ENCODE measurements at regions not wholly inside any gene's neighbourhood (a gene's known extent, or its start where the extent isn't known, plus 50 kb on each side); places are given as distances from the start of the nearest gene placed in this dataset.
A peak's percentile ranks its signal among the peaks of the same experiment; 100 is the strongest.
"Not testable (repeated sequence)": the region's sequence is repeated elsewhere in the genome, so short reads cannot be mapped to it uniquely, and the experiment has no call there.

DNA sequence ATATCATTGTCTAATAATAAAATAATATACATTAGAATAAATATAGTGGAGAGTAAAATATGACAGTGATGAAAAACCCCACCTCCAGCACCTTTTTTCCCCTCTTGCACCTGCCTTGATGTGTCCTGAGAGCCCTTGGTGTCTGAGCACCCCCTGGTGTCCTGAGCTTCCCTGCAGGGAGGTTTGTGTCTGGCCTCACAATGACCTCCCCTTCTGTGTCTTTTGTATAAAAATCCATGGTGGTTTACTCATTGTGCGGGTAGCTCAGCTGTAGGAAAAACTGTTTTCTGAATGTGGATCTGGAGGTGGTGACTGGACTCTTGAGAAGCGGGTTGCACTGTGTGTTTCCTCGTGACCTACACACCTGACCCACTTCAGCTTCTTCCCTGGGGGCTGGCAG lies 636.9 kb downstream of the TMEM121 start:
- no peaks in the 10 kb centered on the region for H3K9me3 ChIP-seq
- no peaks in the 10 kb centered on the region for H3K36me3 ChIP-seq (ENCODE audit: low read depth)
- intact Hi-C loops (cut with DNase I, micrococcal nuclease): no loop called here
- ATAC-seq (no peak), DNase-seq (no peak)
- H3K4me3 ChIP-seq: no peak overlapping the region
- H3K4me1 ChIP-seq (ENCODE audit: low read depth): no peaks in the 10 kb centered on the region
- TF ChIP-seq, protein P1, sequence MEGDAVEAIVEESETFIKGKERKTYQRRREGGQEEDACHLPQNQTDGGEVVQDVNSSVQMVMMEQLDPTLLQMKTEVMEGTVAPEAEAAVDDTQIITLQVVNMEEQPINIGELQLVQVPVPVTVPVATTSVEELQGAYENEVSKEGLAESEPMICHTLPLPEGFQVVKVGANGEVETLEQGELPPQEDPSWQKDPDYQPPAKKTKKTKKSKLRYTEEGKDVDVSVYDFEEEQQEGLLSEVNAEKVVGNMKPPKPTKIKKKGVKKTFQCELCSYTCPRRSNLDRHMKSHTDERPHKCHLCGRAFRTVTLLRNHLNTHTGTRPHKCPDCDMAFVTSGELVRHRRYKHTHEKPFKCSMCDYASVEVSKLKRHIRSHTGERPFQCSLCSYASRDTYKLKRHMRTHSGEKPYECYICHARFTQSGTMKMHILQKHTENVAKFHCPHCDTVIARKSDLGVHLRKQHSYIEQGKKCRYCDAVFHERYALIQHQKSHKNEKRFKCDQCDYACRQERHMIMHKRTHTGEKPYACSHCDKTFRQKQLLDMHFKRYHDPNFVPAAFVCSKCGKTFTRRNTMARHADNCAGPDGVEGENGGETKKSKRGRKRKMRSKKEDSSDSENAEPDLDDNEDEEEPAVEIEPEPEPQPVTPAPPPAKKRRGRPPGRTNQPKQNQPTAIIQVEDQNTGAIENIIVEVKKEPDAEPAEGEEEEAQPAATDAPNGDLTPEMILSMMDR (IDR thresholded peaks at IDR 0.05): no peak

DNA sequence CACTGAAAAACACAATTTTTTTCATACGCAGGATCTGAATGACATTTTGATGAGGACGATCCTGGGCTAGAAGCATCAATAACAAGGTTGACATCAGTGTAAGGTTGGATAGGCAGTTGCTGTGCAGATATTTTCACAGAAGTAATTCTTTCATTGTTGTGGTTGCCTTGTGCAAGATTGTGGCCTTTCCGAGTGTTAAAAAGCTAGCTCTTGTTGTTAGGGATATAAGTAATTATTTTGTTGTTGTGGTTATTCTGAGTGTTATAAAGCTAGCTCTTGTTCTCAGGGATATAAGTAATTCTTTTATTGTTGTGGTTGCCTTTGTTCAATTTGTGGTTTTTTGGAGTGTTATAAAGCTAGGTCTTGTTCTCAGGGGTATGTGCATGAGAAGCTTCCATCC lies 637.4 kb downstream of the TMEM121 start:
- H3K4me3 ChIP-seq; H3K4me1 ChIP-seq (ENCODE audit: low read depth); DNase-seq; ATAC-seq; H3K9me3 ChIP-seq; H3K36me3 ChIP-seq (ENCODE audit: low read depth); intact Hi-C loops (cut with DNase I, micrococcal nuclease): not testable (repeated sequence)

DNA sequence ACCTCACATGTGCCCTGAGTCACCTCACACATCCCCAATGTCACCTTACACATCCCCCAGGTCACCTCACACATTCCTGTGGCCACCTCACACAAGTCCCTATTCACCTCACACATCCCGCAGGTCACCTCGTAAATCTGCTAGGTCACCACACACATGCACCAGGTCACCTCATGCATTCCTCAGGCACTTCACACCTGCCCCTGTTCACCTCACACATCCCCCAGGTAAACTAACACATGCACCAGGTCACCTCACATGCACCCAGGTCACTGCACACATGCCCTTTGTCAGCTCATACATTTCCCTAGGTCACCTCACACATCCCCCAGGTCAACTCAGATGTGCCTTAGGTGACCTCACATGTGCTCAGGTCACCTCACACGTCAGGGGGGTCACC lies 639.8 kb downstream of the TMEM121 start:
- Histone ChIP-seq H3K4me3 (no peak overlapping the region), H3K9me3 (no peaks in the 10 kb centered on the region), H3K4me1 (ENCODE audit: low read depth) (no peaks in the 10 kb centered on the region), H3K36me3 (ENCODE audit: low read depth) (no peaks in the 10 kb centered on the region)
- ATAC-seq: no peak
- no peak for DNase-seq
- intact Hi-C loops (cut with DNase I, micrococcal nuclease): no loop called here
- TF ChIP-seq, protein P1 (IDR thresholded peaks at IDR 0.05): no peak

DNA sequence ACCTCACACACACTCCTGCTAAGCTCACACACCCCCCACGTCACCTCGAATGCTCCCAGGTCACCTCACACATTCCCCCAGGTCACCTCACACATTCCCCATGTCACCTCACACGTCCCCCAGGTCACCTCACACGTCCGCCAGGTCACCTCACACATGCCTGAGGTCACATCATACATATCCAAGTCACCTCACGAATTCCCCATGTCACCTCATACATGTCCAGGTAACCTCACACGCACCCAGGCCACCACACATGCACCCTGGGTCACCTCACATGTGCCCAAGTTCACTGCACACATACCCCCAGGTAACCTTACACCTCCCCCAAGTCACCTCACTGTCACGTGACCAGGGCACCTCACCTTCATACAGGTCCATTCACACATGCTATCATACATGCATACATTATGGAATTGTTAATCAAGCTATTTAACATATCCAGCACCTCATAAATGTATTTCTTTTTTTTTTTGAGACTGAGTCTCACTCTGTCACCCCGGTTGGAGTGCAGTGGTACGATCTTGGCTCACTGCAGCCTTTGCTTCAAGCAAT lies 640.3 kb downstream of the TMEM121 start:
- intact Hi-C loops (cut with DNase I, micrococcal nuclease): no loop called here
- TF ChIP-seq, protein P1 (IDR thresholded peaks at IDR 0.05): no peak
- no peak for ATAC-seq

DNA sequence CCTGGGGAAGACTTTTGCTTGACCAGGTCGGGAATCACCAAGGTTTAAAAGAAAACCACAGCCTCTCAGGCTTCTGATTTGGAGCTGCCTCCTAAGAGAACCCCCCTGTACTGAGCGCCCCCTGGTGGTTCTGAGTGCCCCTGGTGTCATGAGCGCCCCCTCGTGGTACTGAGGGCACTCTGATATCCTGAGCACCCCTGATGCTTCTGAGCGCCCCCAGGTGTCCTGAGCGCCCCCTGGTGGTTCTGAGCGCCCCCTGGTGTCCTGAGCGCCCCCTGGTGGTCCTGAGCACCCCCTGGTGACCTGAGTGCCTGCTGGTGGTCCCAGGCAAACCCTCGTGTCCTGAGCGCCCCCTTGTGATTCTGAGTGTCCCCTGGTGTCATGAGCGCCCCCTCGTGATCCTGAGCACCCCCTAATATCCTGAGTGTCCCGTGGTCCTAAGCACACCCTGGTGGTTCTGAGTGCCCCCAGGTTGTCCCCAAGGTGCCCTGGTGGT lies 643.8 kb downstream of the TMEM121 start:
- H3K36me3 ChIP-seq (ENCODE audit: low read depth); H3K4me1 ChIP-seq (ENCODE audit: low read depth); intact Hi-C loops (cut with DNase I, micrococcal nuclease); H3K4me3 ChIP-seq; H3K9me3 ChIP-seq; ATAC-seq: not testable (repeated sequence)
- DNase-seq: peak in 2 of 3 donors; percentile 19 to 45
- TF ChIP-seq, protein P1 (IDR thresholded peaks at IDR 0.05): peak; percentile 11

More for the DNA sequence above, 640.3 kb downstream of the TMEM121 start:
- Histone ChIP-seq H3K4me3 (no peak overlapping the region), H3K36me3 (ENCODE audit: low read depth) (no peaks in the 10 kb centered on the region), H3K9me3 (no peaks in the 10 kb centered on the region), H3K4me1 (ENCODE audit: low read depth) (no peaks in the 10 kb centered on the region)
- DNase-seq: no peak

DNA sequence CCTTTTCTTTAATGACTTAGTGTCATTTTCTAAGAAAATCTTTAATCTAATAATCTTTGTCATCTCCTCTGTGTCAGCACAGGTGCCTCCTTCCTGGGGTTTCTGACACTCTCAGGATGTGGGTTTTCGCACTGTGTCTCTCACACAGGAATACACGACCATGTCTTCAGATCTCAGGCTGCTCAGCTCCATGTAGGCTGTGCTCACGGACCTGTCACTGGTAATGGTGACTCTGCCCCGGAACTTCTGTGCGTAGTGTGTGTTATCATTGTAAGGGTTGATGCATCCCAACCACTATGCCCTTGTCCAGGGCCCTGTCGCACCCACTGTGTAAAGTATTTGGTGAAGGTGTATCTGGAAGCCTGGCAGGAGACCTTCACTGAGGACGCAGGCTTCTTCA lies 647.8 kb downstream of the TMEM121 start:
- intact Hi-C loops (cut with DNase I, micrococcal nuclease): no loop called here
- ATAC-seq (peak; percentile 52), DNase-seq (peak in 2 of 3 donors; percentile 25 to 42)

DNA sequence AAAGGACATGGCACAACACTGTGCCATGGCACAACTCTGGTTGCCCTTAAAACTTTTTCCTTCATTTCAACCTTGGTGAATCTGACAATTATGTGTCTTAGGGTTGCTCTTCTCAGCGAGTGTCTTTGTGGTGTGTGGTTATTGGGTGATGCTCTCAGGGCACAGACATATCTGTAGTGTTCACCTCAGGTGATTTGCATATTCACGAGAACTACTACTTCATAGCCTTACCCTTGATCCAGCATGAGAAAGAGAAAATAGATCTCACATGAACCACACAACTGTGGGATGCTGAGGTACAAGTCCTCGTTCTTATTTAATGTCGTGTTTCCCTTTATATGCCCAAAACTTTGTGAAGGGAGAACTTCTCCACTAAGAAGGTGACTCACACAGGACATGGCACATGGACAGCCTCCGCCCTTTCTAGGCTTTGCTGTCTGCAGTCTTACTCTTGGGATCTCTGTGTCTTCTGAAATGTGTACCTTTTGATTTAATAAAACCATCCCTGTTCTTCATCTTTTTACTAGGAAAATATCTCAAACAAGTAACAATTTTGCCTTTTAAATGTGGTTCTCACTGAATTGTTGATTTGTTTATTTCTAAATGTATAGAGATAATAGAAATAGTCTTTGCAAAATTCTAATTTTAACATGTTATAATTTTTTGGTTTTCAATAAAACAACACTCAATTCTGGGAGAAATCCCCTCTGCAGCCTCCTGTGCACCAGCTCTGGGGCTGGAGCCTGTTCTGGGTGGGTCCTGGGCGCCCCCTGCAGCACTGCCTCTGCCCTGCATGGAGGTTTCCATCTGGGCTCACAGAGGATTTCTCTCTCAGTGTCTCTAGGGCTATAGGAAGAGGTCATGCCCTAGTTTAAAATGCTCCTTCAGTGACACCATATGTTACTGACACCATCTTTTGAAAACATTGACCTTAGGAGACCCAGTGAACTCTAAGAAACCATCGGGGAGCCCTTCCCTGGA lies 651.2 kb downstream of the TMEM121 start:
- ATAC-seq: peak; percentile 62
- peak in 1 of 3 donors; percentile 13 for DNase-seq

More for the DNA sequence above, 647.8 kb downstream of the TMEM121 start:
- H3K4me1 ChIP-seq (ENCODE audit: low read depth): no peaks in the 10 kb centered on the region
- TF ChIP-seq, protein P1 (IDR thresholded peaks at IDR 0.05): no peak
- H3K4me3 ChIP-seq: no peak overlapping the region
- H3K9me3 ChIP-seq: no peaks in the 10 kb centered on the region
- H3K36me3 ChIP-seq (ENCODE audit: low read depth): no peaks in the 10 kb centered on the region

More for the DNA sequence above, 651.2 kb downstream of the TMEM121 start:
- H3K4me3 ChIP-seq; H3K9me3 ChIP-seq; intact Hi-C loops (cut with DNase I, micrococcal nuclease); H3K4me1 ChIP-seq (ENCODE audit: low read depth); H3K36me3 ChIP-seq (ENCODE audit: low read depth): not testable (repeated sequence)

Measured in mucosa of descending colon (tissue), 3 donors.